Testis (tissue), 2 donors: ENCODE measurements at regions not wholly inside any gene's neighbourhood (a gene's known extent, or its start where the extent isn't known, plus 50 kb on each side); places are given as distances from the start of the nearest gene placed in this dataset.

Source experiments
- CTCF ChIP-seq, 3 experiments: fragments of 450-650 bp in 2 of 3; fragments of 200-600 bp in 1 of 3; sonication (generic) in 1 of 3; IDR thresholded peaks; one replicate each; pipeline ENCODE4 v1.5.1; 2016 to 2019; ENCODE audit warnings: antibody characterized with exemption in 3 of 3, mild to moderate bottlenecking in 2 of 3, moderate library complexity in 1 of 3
- POLR2A ChIP-seq: fragments of 450-650 bp; IDR thresholded peaks from one replicate; pipeline ENCODE4 v1.6.1; 2017; ENCODE audit warnings: antibody characterized with exemption, mild to moderate bottlenecking, moderate library complexity

GRCh38 chrX:6432226-6432625, 102.7 kb downstream of the VCX3A start:
- TF ChIP-seq POLR2A: no peak
- TF ChIP-seq CTCF (IDR thresholded peaks at IDR 0.05): no peak
